NCI-H146 (cell line): ENCODE measurements at regions not wholly inside any gene's neighbourhood (a gene's known extent, or its start where the extent isn't known, plus 50 kb on each side); places are given as distances from the start of the nearest gene placed in this dataset.

ENCODE experiments used
- DNase-seq: peaks from one replicate; lab custom pipeline; 2025; lab: John Stamatoyannopoulos, UW

- no peak for DNase-seq
Observed at GRCh38 chr5:8050616-8051175, 181.7 kb downstream of the MTRR start.

- no peak for DNase-seq
Observed at GRCh38 chr5:8053270-8053669, 184.3 kb downstream of the MTRR start.

GRCh38 chr5:8057769-8058168, 188.8 kb downstream of the MTRR start:
- DNase-seq = no peak

GRCh38 chr5:8058616-8059190, 189.8 kb downstream of the MTRR start:
- DNase-seq = no peak

- no peak for DNase-seq
Observed at GRCh38 chr5:8059337-8059736, 190.4 kb downstream of the MTRR start.

GRCh38 chr5:8060235-8060952, 191.4 kb downstream of the MTRR start:
- peak; percentile 16 for DNase-seq

- DNase-seq = peak; percentile 29
Observed at GRCh38 chr5:8060953-8061429, 192.0 kb downstream of the MTRR start.

- no peak for DNase-seq
Observed at GRCh38 chr5:8062521-8062920, 193.6 kb downstream of the MTRR start.

GRCh38 chr5:8068078-8068477, 199.1 kb downstream of the MTRR start:
- DNase-seq = no peak

GRCh38 chr5:8070138-8070537, 201.2 kb downstream of the MTRR start:
- DNase-seq = no peak

GRCh38 chr5:8079056-8079455, 210.1 kb downstream of the MTRR start:
- DNase-seq = no peak

GRCh38 chr5:8081179-8081578, 212.2 kb downstream of the MTRR start:
- DNase-seq = peak; percentile 90

GRCh38 chr5:8093669-8094068, 224.7 kb downstream of the MTRR start:
- no peak for DNase-seq

GRCh38 chr5:8094304-8094703, 225.4 kb downstream of the MTRR start:
- DNase-seq = no peak

- DNase-seq = no peak
Observed at GRCh38 chr5:8097146-8097545, 228.2 kb downstream of the MTRR start.

GRCh38 chr5:8098081-8098480, 229.1 kb downstream of the MTRR start:
- no peak for DNase-seq

- no peak for DNase-seq
Observed at GRCh38 chr5:8102714-8103113, 233.8 kb downstream of the MTRR start.

- no peak for DNase-seq
Observed at GRCh38 chr5:8114597-8115266, 245.8 kb downstream of the MTRR start.

GRCh38 chr5:8123559-8123958, 254.6 kb downstream of the MTRR start:
- DNase-seq = no peak

- DNase-seq = no peak
Observed at GRCh38 chr5:8134609-8135008, 265.7 kb downstream of the MTRR start.

GRCh38 chr5:8135742-8136141, 266.8 kb downstream of the MTRR start:
- peak; percentile 31 for DNase-seq

GRCh38 chr5:8136271-8136670, 267.3 kb downstream of the MTRR start:
- no peak for DNase-seq
